ENCODE measurements at regions not wholly inside any gene's neighbourhood (a gene's known extent, or its start where the extent isn't known, plus 50 kb on each side); places are given as distances from the start of the nearest gene placed in this dataset.

DNA sequence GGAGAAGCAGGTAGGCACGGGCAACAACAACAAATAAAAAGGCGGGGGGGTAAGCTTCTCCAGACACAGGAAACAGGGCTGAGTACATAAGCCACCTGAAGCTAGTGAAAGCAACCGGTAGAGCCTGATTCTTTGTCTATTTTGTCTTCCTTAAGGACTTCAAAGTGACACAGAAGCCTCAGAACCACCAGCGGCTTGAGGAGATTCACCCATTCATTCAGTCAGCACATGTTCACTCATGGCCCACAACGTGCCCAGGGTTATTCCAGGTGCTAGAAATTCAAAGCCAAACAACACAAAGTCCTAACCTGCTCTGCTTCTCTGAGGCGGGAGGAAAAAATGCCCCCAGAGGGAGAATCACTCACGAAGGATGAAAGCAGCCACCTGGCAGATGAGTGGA lies 69.3 kb upstream of the C7orf33 start:
- H3K27ac ChIP-seq (ENCODE audit: low read depth, low read length) = no peak overlapping the region

GRCh38 chr7:148523550-148523949 lies 67.0 kb upstream of the C7orf33 start:
- Histone ChIP-seq H3K4me1 (ENCODE audit: insufficient read depth, low read length) (no peaks in the 10 kb centered on the region), H3K79me2 (ENCODE audit: insufficient read depth, low read length) (no peaks in the 10 kb centered on the region), H3K9me3 (ENCODE audit: low read depth, low read length) (no peaks in the 10 kb centered on the region), H4K20me1 (ENCODE audit: insufficient read depth, low read length) (no peaks in the 10 kb centered on the region), H3K36me3 (ENCODE audit: insufficient read depth, low read length) (no peaks in the 10 kb centered on the region), H2AFZ (ENCODE audit: low read length) (no peak overlapping the region), H3K27me3 (ENCODE audit: insufficient read depth, low read length) (peaks cover 9% of the 10 kb centered on the region), H3K4me3 (ENCODE audit: insufficient read depth, low read length) (no peak overlapping the region), H3K27ac (ENCODE audit: low read depth, low read length) (no peak overlapping the region), H3K4me2 (ENCODE audit: insufficient read depth, low read length) (no peak overlapping the region)
- no peak for DNase-seq (ENCODE audit: insufficient read length, low spot score, missing footprints)
- no peak for TF ChIP-seq CTCF (IDR thresholded peaks at IDR 0.05; ENCODE audit: extremely low read depth, low read depth, low read length)

More for the DNA sequence above, 69.3 kb upstream of the C7orf33 start:
- no peak overlapping the region for H3K4me3 ChIP-seq (ENCODE audit: insufficient read depth, low read length)
- H3K27me3 ChIP-seq (ENCODE audit: insufficient read depth, low read length) = peaks cover 9% of the 10 kb centered on the region
- no peak for DNase-seq (ENCODE audit: insufficient read length, low spot score, missing footprints)
- TF ChIP-seq CTCF (IDR thresholded peaks at IDR 0.05; ENCODE audit: extremely low read depth, low read depth, low read length) = no peak
- no peak overlapping the region for H3K4me2 ChIP-seq (ENCODE audit: insufficient read depth, low read length)
- no peaks in the 10 kb centered on the region for H3K79me2 ChIP-seq (ENCODE audit: insufficient read depth, low read length)
- H3K36me3 ChIP-seq (ENCODE audit: insufficient read depth, low read length) = no peaks in the 10 kb centered on the region
- no peaks in the 10 kb centered on the region for H3K4me1 ChIP-seq (ENCODE audit: insufficient read depth, low read length)
- H3K9me3 ChIP-seq (ENCODE audit: low read depth, low read length) = no peaks in the 10 kb centered on the region
- no peaks in the 10 kb centered on the region for H4K20me1 ChIP-seq (ENCODE audit: insufficient read depth, low read length)
- H2AFZ ChIP-seq (ENCODE audit: low read length) = no peak overlapping the region

DNA sequence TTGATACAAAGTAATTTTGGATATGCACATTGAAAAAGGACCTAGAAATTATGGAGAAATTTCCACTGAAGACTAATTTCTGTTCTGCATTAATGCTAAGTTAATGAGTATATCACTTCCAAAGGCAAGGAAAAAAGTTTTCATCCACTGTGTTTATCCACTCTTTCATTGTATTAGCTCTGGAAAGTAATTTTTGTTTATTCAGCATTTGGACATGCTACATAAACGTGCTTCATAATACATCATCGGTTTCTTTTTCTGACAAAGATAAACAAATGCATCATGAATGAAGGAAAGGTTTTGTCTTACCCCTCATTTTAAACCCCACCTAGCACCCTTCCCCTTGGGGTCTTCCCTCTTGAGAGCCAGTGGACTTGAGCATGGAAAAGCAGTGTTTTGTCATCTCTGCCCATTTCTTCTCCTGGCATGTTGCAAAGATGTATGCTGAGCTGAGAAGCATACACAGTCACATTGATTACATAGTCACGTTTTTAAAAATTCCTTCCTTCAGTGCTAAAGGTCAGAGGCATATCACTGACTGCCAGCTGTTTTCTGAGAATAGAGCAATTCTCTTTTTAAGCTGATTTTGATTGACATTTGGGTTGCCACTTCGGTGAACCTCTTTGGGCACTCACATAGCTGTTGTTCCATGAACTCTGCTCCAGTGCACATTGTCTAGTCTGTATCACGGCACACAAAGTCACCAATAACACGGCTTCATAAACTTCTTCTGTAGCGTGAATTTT lies 65.9 kb upstream of the C7orf33 start:
- no peak overlapping the region for H3K4me3 ChIP-seq (ENCODE audit: insufficient read depth, low read length)
- H3K9me3 ChIP-seq (ENCODE audit: low read depth, low read length) = no peaks in the 10 kb centered on the region
- no peak overlapping the region for H3K27ac ChIP-seq (ENCODE audit: low read depth, low read length)
- H3K4me1 ChIP-seq (ENCODE audit: insufficient read depth, low read length) = no peaks in the 10 kb centered on the region
- no peaks in the 10 kb centered on the region for H3K79me2 ChIP-seq (ENCODE audit: insufficient read depth, low read length)
- H4K20me1 ChIP-seq (ENCODE audit: insufficient read depth, low read length) = no peaks in the 10 kb centered on the region
- H3K36me3 ChIP-seq (ENCODE audit: insufficient read depth, low read length) = no peaks in the 10 kb centered on the region
- no peak overlapping the region for H3K4me2 ChIP-seq (ENCODE audit: insufficient read depth, low read length)
- no peak overlapping the region for H2AFZ ChIP-seq (ENCODE audit: low read length)
- no peak for DNase-seq (ENCODE audit: insufficient read length, low spot score, missing footprints)
- H3K27me3 ChIP-seq (ENCODE audit: insufficient read depth, low read length) = peaks cover 9% of the 10 kb centered on the region
- no peak for TF ChIP-seq CTCF (IDR thresholded peaks at IDR 0.05; ENCODE audit: extremely low read depth, low read depth, low read length)

DNA sequence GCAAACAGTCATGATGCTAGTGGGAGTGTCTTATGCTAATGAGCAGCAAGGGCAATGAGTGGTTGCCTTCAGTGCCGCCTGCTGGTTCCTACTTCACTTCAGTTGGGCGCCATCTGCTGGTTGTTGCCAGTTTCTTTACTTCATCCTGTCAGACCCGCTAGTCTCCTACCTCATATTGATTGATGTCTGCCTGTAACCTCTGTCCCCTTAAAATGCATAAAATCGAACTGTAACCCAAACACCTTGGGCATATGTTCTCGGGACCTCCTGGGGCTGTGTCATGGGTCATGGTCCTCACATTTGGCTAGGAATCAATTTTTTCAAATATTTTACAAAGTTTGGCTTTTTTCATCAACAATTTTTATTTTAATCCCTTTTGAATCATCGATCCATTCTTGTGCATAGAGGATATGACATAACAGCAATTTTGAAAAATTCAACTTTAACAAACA lies 62.8 kb upstream of the C7orf33 start:
- peak; percentile 89 for DNase-seq (ENCODE audit: insufficient read length, low spot score, missing footprints)
- Histone ChIP-seq H3K36me3 (ENCODE audit: insufficient read depth, low read length) (no peaks in the 10 kb centered on the region), H3K9me3 (ENCODE audit: low read depth, low read length) (no peaks in the 10 kb centered on the region), H3K27ac (ENCODE audit: low read depth, low read length) (no peak overlapping the region), H3K79me2 (ENCODE audit: insufficient read depth, low read length) (no peaks in the 10 kb centered on the region), H2AFZ (ENCODE audit: low read length) (no peak overlapping the region), H3K27me3 (ENCODE audit: insufficient read depth, low read length) (peaks cover 3% of the 10 kb centered on the region), H4K20me1 (ENCODE audit: insufficient read depth, low read length) (no peaks in the 10 kb centered on the region), H3K4me2 (ENCODE audit: insufficient read depth, low read length) (no peak overlapping the region), H3K4me1 (ENCODE audit: insufficient read depth, low read length) (no peaks in the 10 kb centered on the region), H3K4me3 (ENCODE audit: insufficient read depth, low read length) (no peak overlapping the region)
- TF ChIP-seq CTCF (IDR thresholded peaks at IDR 0.05; ENCODE audit: extremely low read depth, low read depth, low read length) = peak; percentile 93
